Osteoblast (primary cell): ENCODE measurements at regions not wholly inside any gene's neighbourhood (a gene's known extent, or its start where the extent isn't known, plus 50 kb on each side); places are given as distances from the start of the nearest gene placed in this dataset.

ENCODE experiments used
- DNase-seq: peaks from one replicate; pipeline ENCODE4 v3.0.0; 2011; ENCODE audit warnings: low spot score, mixed read lengths; ENCODE audit not compliant: insufficient read length; ENCODE audit errors: missing footprints
- H2AFZ ChIP-seq: 2 replicates; pipeline ENCODE4 v1.6.0; 2011; ENCODE audit warnings: mild to moderate bottlenecking, low read length
- H3K27ac ChIP-seq: 2 replicates; pipeline ENCODE4 v1.5.1; 2011; ENCODE audit warnings: mild to moderate bottlenecking, low read depth, low read length, moderate library complexity
- H3K27me3 ChIP-seq: 2 replicates; pipeline ENCODE4 v1.6.0; 2012; ENCODE audit warnings: mild to moderate bottlenecking, control low read depth, inconsistent platforms, low read length, moderate library complexity; ENCODE audit not compliant: insufficient read depth
- H3K36me3 ChIP-seq: 2 replicates; pipeline ENCODE4 v1.5.1; 2011; ENCODE audit warnings: mild to moderate bottlenecking, low read length, control low read depth, moderate library complexity; ENCODE audit not compliant: insufficient read depth
- H3K4me1 ChIP-seq: 2 replicates; pipeline ENCODE4 v1.5.1; 2011; ENCODE audit warnings: mild to moderate bottlenecking, low read length, control low read depth, moderate library complexity; ENCODE audit not compliant: insufficient read depth
- H3K4me2 ChIP-seq: 2 replicates; pipeline ENCODE4 v1.6.0; 2011; ENCODE audit warnings: mild to moderate bottlenecking, low read length; ENCODE audit not compliant: insufficient read depth
- H3K4me3 ChIP-seq: fragments of 200-600 bp; sonication (generic); 3 replicates; pipeline ENCODE4 v1.5.1; 2012; ENCODE audit warnings: mild to moderate bottlenecking, low read length, inconsistent platforms; ENCODE audit not compliant: insufficient read depth
- H3K79me2 ChIP-seq: 2 replicates; pipeline ENCODE4 v1.6.0; 2012; ENCODE audit warnings: mild to moderate bottlenecking, low read length, control low read depth, inconsistent platforms; ENCODE audit not compliant: insufficient read depth
- H3K9me3 ChIP-seq: 2 replicates; pipeline ENCODE4 v1.5.1; 2011; ENCODE audit warnings: low read depth, low read length, control low read depth
- H4K20me1 ChIP-seq: 2 replicates; pipeline ENCODE4 v1.6.0; 2012; ENCODE audit warnings: mild to moderate bottlenecking, low read length, control low read depth; ENCODE audit not compliant: insufficient read depth
- TF ChIP-seq, protein P1 (sequence below): IDR thresholded peaks from 2 replicates; pipeline ENCODE4 v1.5.1; 2011; ENCODE audit warnings: mild to moderate bottlenecking, low read depth, low read length, moderate library complexity; ENCODE audit errors: extremely low read depth

- no peaks in the 10 kb centered on the region for H3K9me3 ChIP-seq
- H3K4me3 ChIP-seq, result no peak overlapping the region
- H3K79me2 ChIP-seq, result no peaks in the 10 kb centered on the region
- no peaks in the 10 kb centered on the region for H3K4me1 ChIP-seq
- H2AFZ ChIP-seq, result no peak overlapping the region
- H3K36me3 ChIP-seq, result no peaks in the 10 kb centered on the region
- no peak for DNase-seq
- H3K4me2 ChIP-seq, result no peak overlapping the region
- no peaks in the 10 kb centered on the region for H4K20me1 ChIP-seq
- H3K27me3 ChIP-seq, result no peaks in the 10 kb centered on the region
- no peak overlapping the region for H3K27ac ChIP-seq
- TF ChIP-seq, protein P1, sequence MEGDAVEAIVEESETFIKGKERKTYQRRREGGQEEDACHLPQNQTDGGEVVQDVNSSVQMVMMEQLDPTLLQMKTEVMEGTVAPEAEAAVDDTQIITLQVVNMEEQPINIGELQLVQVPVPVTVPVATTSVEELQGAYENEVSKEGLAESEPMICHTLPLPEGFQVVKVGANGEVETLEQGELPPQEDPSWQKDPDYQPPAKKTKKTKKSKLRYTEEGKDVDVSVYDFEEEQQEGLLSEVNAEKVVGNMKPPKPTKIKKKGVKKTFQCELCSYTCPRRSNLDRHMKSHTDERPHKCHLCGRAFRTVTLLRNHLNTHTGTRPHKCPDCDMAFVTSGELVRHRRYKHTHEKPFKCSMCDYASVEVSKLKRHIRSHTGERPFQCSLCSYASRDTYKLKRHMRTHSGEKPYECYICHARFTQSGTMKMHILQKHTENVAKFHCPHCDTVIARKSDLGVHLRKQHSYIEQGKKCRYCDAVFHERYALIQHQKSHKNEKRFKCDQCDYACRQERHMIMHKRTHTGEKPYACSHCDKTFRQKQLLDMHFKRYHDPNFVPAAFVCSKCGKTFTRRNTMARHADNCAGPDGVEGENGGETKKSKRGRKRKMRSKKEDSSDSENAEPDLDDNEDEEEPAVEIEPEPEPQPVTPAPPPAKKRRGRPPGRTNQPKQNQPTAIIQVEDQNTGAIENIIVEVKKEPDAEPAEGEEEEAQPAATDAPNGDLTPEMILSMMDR, result no peak
Observed at GRCh38 chr1:208410409-208410808, 166.2 kb upstream of the PLXNA2 start.

- Histone ChIP-seq H4K20me1 (no peaks in the 10 kb centered on the region), H3K27me3 (no peaks in the 10 kb centered on the region), H2AFZ (no peak overlapping the region), H3K36me3 (no peaks in the 10 kb centered on the region), H3K79me2 (no peaks in the 10 kb centered on the region), H3K4me2 (no peak overlapping the region), H3K4me1 (no peaks in the 10 kb centered on the region), H3K9me3 (no peaks in the 10 kb centered on the region), H3K4me3 (no peak overlapping the region), H3K27ac (no peak overlapping the region)
- TF ChIP-seq, protein P1, result no peak
- no peak for DNase-seq
Observed at GRCh38 chr1:208413006-208413405, 168.8 kb upstream of the PLXNA2 start.

DNA sequence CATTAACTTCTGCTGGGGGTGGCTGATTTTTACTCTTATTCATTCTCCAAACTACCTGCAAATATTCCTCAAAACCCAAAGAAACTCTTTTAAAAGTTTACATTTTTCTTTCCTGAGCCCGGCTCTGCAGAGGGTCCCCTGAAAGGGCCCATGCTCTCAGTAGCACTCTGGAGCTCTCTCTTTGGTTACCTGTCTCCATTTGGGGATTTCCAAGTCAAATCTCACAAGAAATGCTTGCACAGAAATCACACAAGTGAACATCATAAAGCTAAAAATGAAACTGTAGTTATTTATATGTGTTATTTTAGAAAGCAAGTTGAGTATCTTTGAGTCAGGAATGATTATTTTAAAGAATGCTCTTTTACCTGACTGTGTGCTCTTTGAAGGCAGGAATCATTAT lies 174.5 kb upstream of the PLXNA2 start:
- Histone ChIP-seq H3K4me2 (no peak overlapping the region), H3K36me3 (no peaks in the 10 kb centered on the region), H3K9me3 (no peaks in the 10 kb centered on the region), H4K20me1 (no peaks in the 10 kb centered on the region), H3K79me2 (no peaks in the 10 kb centered on the region), H3K4me3 (no peak overlapping the region), H3K4me1 (no peaks in the 10 kb centered on the region), H3K27ac (no peak overlapping the region), H2AFZ (no peak overlapping the region), H3K27me3 (no peaks in the 10 kb centered on the region)
- TF ChIP-seq, protein P1, result no peak
- no peak for DNase-seq

DNA sequence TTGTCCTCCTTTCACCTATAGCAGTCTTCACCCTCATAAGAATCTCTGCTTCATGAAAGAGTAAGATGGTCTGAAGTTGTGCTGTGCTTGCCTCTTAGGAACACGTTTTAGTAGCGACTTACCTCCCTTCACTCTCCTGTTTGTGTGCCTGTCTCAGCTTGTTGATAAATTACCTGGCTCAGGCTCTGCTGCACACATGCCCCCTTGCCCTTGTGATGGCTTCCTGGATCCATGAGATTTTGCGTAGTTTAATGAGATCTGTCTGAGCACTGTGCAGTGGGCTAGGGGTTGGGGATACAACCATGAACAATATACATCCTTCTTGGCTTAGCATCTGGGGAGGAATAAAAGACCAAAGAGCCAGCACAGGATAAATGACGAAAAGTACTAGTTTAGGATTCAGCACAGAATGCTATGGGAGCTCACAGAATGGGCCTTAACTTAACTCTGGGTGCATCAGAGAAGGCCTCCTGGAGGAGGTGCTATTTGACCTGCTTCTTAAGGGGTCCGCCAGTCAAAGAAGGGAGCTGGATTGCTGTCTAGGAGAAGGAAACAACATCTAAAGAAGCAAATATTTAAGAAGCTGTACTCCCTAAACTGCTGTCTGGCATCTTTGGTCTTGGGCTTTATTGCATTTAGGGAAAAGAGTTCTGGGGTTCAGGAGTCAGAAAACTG lies 175.7 kb upstream of the PLXNA2 start:
- TF ChIP-seq, protein P1, result no peak
- H3K79me2 ChIP-seq, result no peaks in the 10 kb centered on the region
- H4K20me1 ChIP-seq, result no peaks in the 10 kb centered on the region
- H3K4me1 ChIP-seq, result no peaks in the 10 kb centered on the region
- no peak overlapping the region for H3K4me3 ChIP-seq
- H3K27me3 ChIP-seq, result no peaks in the 10 kb centered on the region
- no peak for DNase-seq
- no peak overlapping the region for H3K4me2 ChIP-seq
- H2AFZ ChIP-seq, result no peak overlapping the region
- H3K27ac ChIP-seq, result no peak overlapping the region
- H3K36me3 ChIP-seq, result no peaks in the 10 kb centered on the region
- H3K9me3 ChIP-seq, result no peaks in the 10 kb centered on the region
